ENCODE measurements at regions not wholly inside any gene's neighbourhood (a gene's known extent, or its start where the extent isn't known, plus 50 kb on each side); places are given as distances from the start of the nearest gene placed in this dataset.

DNA sequence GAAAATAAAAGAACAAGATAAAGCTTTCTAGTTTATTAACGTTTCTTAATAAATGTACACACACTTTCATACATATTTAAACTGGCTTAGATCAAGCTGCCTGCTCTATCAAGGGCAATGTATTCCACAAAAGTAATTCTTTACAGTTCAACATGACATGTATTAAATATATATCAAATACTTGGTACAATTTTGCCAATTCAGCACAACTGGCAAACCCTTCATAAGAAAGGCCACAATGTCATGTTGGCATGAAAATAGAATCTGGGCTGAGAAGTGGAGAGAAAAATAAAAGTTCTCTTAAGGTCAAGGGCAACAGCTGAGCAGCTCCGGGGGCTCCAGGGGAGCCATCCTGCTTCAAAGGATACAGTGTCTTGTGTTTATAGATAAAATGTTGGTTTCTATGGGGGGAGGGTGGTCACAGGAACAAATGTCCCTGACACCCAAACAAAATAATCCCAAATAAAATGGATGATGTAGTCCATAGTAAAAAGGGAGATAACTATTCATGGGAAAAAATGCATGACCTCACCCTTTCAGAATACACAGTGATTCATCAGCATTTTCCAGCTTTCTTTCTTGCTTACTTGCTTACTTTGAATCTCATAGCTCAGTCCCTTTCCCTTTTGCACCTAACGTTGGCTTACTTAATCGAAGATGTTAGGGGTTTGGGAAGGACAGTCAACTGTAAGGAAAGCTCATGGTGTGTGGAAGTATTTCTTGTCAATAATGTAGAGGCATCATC, 494.9 kb downstream of the NYAP2 start:
- no peak for DNase-seq

DNA sequence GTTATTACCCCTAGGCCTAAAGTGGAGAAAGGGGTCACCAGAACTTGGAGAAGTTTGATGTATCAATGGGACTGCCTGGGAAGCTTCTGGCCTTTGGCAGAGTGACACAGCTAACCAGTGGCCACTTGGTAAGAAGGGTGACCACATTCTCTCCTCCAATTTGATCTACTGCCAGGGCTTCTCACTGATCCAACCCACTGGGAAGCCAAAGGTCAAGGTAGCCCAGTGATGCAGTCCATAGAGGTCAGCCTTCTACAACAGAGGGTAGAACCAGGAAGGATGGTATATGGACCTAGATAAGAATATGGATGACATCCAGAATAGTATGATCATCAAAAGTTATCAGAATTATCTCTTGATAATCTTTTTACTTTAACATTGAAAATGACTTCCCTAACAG, 493.6 kb downstream of the NYAP2 start:
- DNase-seq = no peak

DNA sequence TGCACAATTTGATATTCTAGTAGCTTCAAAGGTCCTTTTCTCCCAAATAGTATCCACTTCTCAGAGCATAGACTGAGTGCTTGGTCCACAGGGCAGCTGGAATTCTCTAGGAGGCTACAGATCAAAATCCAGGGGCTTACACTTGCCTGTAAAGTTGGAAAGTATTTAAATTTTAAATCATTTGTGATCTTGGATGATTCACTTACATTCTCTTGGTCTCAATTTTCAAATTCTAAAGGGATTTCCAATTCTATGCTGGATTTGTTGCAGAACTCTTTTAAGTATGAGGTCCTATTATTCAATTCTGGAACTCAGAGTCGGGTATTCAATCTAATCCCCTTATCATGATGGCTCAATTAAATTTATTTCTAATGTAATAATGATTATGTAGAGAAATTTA, 492.3 kb downstream of the NYAP2 start:
- DNase-seq = no peak

DNA sequence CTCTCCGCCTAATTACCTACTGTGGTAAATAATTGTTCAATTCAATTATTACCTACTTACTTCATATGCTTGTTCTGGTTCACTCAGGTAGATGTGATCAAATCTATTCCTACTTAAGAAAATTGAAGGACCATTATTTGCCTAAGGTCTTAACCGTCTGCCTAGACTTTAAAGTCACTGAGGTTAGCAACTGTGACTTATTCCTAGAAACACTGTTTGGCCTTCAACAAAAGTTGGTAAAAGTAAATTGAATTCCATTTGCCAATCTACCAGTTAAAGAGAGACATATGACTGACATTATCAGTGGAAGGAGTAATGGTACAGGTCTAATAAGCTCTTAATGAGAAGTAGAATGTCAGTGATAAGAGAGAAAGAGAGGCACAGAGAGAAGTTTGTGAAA, 491.5 kb downstream of the NYAP2 start:
- no peak for DNase-seq

DNA sequence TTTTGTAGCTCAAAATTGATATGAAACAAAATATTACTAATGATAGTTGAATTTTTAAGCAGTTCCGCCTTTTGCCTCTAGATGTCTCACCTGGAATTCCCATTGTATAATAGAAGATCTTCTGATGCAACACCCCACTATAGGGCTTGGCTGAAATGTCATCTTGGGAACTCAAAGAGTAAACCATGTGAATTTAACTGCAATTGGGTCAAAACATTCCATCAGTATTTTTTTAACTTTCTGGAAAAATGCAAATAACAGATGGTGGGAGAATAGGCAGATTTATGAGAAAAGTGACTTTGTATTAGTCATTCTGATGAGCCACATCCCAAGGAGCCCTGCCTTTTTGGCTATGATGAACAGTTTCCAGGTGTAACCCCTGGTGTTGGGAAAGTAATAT, 489.9 kb downstream of the NYAP2 start:
- DNase-seq = peak; percentile 75

DNA sequence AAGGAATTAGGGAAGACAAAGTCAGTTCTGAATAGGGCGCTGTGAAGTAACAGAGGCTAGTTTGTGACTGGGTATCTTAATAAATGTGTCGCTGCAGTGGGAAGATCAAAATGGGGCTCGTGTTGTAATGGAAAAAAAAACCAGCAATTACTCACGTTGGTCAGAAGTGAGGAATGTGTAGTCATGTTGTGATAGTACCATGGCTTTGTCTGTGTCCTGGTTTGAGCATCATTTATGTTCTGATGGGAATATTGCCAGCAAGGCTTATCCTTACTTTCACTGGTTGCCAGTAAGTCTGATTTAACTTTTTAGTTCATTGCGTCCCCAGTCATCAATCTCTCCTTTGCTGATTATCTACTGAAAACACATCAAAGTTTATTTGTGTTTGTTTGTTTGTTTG, 467.6 kb downstream of the NYAP2 start:
- no peak for DNase-seq

DNA sequence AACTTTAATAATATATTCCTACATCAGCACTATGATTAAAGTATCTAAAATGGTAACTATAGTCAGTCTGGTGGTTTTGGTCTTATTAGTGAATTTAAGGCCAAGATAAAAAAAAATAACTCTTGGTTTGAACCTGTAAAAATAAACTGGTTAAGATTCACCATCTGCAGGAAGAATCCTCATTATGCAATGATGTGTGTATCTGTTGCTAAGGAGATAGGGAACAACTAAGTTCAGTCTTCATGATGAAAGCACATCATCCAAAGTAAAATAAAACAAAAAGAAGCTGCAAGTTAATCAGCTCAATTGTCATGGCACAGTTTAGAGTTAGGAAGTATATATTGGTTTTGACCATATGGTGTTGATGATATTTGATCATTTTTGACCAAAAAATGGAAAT, 466.0 kb downstream of the NYAP2 start:
- DNase-seq = no peak

DNA sequence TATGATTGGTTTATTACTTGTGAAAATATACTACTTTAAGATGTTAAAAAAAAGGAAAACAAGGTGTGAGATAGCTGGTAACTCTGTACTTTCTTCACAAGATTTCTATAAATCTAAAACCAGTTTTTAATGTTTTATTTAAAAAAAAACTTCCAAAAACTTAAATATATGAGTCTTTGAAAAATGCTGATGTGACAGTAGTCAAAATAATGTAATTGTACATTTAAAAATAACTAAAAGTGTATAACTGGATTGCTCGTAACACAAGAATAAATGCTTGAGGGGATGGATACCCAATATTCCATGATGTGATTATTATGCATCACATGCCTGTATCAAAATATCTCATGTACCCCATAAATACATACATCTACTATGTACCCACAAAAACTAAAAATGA, 464.9 kb downstream of the NYAP2 start:
- DNase-seq = no peak

DNA sequence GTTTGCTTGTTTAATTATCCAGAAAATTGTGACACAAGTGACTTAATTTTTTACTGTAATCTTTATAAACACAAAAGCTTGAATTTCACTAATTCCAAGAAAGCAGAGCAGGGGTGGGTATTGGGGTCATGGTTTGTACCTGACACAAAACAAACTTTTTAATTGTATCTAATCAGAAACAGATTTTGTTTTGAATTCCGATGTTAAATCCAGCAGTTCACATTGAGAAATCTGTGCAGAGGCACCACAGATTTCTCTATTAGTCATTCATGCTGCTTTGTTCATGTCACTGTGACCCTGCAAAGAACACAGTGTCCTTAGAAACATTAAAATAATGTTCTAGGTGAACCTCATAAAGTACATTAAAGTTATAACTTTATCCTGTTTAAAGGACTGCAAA, 443.4 kb downstream of the NYAP2 start:
- DNase-seq = no peak

DNA sequence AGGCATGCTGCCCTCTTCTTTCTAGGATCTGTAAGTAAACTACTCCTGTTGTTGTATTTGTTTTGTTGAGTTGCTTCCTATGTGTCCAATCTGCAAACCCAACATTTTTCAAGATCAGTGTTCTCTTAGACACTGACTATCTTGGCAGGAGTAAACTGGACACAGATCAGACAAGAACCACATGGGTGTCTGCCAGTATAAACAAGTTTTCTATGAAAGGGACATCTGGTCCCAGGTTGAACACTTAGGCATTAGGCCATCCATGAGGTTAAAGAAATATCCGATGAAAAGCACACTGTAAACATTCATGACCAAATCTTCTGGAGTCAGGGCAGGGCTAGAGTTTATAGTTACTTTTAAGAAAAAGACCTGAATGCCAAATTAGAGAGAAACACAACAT, 441.8 kb downstream of the NYAP2 start:
- DNase-seq = no peak

DNA sequence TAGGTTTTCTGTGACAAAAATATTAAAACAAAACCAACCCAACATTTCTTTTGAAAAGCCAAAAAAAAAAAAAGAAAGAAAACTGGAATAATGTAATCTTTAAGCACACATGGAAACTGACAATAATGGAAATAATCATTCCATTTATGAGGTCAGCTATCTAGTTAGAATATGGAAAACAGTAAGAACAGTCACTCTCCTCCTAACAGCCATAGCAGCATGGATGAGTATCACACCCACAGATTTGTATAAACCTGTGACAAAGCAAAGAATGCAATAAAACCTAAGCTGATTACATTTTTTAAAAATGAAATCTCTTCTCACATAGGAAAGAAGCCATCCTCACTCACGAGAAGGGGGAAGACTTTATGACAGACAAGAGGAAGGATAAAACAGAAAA, 437.8 kb downstream of the NYAP2 start:
- no peak for DNase-seq

DNA sequence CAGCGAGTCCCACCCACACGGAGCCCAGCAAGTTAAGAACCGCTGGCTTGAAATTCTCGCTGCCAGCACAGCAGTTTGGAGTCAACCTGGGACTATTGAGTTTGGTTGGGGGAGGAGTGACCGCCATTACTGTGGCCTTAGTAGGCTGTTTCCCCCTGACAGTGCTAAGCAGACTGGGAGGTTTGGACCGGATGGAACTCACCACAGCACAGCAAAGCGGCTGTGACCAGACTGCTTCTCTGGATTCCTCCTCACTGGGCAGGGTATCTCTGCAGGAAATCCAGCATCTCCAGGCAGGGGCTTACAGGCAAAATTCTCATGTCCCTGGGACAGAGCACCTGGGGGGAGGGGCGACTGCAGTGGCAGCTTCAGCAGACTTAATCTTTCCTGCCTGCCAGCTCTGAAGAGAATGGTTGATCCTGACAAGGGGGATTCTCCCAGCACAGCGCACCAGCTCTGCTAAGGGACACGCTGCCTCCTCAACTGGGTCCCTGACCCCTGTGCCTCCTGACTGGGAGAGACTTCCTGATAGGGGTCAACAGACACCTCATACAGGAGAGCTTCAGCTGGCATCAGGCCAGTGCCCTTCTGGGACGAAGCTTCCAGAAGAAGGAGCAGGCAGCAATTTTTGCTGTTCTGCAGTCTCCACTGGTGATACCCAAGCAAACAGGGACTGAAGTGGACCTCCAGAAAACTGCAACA, 425.4 kb downstream of the NYAP2 start:
- peak; percentile 47 for DNase-seq

DNA sequence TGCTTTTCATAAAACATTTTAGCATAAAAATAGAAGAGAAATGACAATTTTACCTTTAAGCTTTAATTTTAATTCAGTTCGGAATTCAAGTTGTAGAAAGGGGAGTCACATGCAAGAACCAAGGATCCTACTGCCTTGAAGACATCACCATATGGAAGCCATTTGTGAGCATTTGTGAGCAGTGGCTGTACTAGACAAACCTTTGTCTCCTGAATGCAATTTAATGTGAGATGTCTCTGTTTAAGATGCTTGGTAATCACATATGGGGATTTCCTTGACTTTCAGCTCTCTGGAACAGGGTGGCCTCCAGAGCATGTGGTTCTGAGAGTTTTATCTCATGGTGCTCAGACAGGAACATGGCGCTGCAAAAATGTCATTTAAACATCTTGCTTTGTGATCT, 421.8 kb downstream of the NYAP2 start:
- no peak for DNase-seq

DNA sequence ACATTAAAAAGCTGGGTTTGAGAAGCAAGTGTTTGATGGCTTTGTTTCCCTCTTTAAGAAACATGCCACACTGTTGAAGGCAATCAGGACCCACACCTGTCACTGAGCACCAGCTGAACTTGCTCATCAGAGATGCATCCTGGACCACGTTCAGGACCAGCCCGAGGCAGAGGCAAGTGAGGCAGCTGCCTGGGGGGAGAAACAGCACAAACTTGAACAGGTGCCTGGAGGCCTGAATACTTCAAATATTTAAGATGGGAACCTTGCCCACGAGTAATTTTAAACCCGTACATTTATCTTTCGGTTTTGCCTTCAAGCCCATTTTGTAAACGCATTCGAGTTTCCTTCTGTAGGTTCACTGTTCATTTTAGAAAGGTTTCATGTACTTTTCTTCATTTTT, 421.3 kb downstream of the NYAP2 start:
- DNase-seq = no peak

DNA sequence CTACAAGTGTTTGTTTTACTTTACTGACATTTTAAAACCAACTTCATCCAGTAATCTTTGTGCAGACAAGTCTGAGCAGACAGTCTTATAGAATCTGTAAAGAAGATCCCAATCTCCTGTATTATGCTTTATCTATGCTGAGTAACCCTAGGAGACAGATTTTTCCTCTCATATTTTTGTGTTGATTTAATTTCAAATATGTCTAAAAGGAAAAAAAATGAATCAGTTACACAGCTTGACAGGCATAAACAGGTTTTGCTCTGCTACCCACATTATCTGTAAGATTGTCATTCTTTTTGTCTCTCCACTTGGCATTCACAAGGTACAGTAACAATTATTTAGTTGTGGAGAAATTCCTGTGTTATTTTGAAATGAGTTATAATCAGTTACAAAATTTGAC, 415.0 kb downstream of the NYAP2 start:
- DNase-seq = no peak

DNA sequence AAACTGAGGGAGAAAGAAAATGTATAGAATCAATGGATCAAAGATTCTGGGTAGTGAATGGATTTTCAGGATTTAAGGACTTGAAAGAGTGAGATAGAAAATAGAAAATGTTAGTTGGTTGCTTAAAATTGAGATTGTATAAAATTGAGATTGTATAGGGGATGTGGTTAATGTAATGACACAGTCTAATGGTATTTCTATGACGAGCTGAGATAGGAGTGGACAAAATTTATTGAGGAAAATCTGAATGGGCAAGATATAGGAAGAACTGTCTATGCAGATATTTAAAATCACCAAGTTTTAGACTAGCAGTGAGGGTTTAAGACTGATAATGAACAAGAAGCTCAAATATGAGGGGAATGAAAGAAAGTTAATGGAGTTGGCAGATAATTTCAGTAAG, 406.6 kb downstream of the NYAP2 start:
- DNase-seq = no peak

DNA sequence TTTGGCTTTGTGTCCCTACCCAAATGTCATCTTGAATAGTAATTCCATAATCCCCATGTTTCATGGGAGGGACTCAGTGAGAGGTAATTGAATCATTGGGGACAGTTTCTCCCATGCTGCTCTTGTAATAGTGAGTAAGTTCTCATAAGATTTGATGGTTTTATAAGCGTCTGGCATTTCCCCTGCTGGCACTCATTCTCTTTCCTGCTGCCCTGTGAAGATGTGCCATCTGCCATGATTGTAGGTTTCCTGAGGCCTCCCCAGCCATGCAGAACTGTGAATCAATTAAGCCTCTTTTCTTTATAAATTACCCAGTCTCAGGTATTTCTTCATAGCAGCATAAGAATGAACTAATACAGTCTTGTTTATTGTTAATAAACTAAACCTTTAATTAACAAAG, 402.6 kb downstream of the NYAP2 start:
- peak; percentile 34 for DNase-seq

DNA sequence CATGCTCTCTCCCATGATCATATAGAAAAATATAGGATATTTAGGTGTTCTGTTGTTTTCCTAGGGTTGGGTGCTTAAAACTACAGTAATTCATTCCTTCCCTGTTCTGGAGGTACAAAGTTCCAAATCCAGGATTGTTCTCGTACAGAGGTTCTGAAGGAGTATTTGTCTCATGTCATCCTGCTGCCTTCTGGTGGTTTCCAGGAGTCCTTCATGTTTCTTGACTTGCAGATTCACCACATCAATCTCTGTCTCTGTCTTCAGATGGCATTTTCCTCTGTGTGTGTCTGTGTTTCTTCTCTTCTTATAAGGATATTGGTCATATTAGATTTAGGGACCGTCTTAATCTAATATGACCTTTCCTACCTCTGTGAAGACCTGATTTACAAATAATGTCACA, 397.9 kb downstream of the NYAP2 start:
- DNase-seq = no peak

DNA sequence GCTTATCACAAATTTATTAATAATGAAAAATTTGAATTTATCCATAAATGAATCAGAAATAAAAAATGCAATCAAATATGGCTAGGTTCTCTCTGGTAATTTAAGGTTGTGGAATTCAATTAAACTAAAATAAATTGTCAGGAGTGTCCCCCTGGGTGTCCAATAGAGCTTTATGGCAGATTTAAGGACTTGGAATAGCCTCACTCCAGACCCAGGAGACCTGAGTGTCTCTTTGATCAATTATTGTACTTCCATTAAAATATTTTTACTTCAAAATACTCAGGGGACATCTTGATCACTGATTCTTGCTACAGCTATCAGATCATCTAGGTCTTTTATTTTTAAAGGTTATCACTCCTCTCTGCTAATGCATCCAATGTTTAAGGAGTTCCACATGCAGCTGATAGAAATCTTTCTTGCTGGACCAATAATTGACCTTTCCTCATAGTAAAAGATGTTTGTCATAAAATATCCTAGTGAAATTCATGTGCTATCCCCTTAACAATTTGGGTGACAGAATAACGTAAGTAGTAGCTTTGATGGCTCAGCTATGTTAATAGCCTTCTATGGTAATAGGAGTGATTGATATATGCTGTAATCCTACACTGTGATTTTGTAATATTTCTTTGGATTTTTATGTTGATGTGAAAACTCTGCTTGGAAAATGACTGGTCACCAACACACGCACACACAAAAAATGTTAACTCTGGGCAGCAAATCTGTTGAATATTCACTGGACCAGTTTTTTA, 395.3 kb downstream of the NYAP2 start:
- no peak for DNase-seq

DNA sequence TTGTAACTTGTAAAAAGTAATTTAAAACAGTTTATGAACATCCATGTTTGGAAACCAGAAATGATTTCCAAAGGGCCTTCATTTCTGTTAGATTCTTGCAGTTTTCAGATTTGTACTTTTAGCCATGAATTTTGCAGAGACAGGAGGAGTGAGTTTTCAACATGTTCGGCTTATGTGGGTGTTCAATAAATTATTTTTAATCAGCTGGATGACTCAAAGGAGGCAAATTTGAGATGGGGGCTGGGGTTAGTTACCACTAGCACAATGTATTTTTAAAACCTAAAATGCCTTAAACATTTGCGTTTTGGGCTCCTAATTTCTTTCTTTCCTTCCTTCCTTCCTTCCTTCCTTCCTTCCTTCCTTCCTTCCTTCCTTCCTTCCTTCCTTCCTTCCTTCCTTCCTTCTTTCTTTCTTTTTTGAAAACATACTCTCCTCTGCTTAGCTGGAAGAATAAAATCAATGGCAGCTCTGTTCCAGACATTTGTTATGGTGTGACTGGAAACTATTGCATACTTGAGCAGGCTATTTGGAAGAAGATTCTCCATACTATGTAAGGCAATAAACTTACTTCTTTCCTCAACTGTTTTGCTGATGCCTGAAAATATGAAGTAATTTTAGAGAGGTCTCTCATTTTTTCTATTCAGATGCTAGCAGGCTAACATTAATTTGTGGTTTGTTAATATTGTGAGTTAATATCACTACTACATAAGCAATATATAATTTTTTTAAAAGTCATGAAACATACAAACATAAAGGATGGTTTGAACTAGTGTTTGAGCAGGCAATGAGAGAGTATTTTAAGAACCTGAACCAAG, 394.4 kb downstream of the NYAP2 start:
- DNase-seq = no peak

DNA sequence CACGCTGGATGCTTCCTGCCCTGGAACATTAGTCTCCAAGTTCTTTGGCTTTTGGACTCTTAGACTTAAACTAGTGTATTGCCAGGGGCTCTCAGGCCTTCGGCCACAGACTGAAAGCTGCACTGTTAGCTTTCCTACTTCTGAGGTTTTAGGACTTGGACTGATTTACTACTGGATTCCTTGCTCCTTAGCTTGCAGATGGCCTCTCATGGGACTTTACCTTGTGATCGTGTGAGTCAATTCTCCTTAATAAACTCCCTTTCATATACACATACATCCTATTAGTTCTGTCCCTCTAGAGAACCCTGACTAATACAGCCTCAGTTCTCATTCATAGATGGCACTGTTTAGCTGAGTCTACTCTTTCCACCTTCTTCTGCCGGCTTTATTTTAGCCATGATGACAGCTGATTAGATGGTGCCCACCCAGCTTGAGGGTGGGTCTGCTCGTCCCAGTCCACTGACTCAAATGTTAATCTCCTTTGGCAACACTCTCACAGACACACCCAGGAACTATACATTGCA, 389.1 kb downstream of the NYAP2 start:
- DNase-seq = no peak

DNA sequence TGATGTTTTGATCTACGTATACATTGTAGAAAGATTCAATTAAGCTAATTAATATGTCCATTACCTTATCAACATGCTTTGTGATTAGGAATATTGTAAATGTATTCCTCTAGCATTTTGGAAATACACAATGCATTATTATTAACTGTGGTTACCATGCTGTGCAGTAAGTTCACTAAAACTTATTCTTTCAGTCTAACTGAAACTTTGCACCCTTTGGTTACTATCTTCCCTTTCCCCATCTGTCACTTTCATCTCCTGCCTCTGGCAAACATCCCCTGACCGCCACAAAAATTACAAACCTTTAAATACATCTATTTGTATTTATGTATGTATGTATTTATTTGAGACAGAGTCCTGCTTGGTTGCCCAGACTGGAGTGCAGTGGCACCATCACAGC, 388.0 kb downstream of the NYAP2 start:
- no peak for DNase-seq

DNA sequence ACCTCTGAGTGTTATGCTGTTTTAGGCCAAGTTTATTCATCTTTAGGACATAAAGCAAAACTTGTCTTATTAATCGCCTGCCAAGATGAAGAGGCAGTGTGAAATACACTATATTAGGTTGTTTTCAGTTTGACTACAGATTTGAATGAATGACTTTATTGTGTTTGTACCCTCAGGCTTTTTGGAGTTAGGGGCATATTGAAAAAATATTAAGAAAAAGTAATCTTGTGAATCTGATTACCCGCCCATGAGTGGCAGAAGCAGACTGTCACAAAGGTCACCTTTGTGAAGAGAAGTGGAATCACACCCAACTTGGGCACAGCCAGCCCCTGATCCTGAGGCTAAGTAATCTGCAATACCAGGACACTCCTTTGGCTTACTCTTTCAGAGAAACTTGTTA, 382.5 kb downstream of the NYAP2 start:
- no peak for DNase-seq
